ENCODE measurements at regions not wholly inside any gene's neighbourhood (a gene's known extent, or its start where the extent isn't known, plus 50 kb on each side); places are given as distances from the start of the nearest gene placed in this dataset.

DNA sequence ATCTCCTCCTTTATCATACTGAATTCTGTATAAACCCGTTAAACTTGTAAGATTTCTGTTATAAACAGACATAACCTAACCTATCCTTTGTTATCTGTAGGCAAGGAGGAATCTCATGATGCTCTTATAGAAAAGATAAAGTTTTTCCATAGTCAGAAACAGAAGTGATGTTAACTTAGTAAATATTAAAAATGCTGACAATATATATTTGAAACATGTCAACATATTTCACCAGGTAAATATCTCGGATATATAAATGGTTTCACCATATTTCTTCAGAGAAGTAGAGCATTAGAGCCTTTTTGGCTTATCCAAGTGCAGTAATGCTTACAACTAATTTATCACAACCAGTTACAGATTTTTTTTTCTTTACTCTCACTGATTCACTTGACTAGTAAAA, 625.9 kb downstream of the PDHA2 start:
- H3K27me3 Mint-ChIP-seq: no peaks in the 10 kb centered on the region
- DNase-seq: no peak
- peaks cover 0 to 31% (median 8%) of the 10 kb centered on the region in 9 donors for H3K9me3 Mint-ChIP-seq
- no peak for ATAC-seq
- H3K36me3 Mint-ChIP-seq: peaks cover 0 to 4% (median 0%) of the 10 kb centered on the region in 3 donors
- no peaks in the 10 kb centered on the region for H3K4me1 Mint-ChIP-seq
- POLR2A ChIA-PET: no interaction called here
- no peak overlapping the region for H3K4me3 Mint-ChIP-seq
- H3K27ac Mint-ChIP-seq: no peak overlapping the region

DNA sequence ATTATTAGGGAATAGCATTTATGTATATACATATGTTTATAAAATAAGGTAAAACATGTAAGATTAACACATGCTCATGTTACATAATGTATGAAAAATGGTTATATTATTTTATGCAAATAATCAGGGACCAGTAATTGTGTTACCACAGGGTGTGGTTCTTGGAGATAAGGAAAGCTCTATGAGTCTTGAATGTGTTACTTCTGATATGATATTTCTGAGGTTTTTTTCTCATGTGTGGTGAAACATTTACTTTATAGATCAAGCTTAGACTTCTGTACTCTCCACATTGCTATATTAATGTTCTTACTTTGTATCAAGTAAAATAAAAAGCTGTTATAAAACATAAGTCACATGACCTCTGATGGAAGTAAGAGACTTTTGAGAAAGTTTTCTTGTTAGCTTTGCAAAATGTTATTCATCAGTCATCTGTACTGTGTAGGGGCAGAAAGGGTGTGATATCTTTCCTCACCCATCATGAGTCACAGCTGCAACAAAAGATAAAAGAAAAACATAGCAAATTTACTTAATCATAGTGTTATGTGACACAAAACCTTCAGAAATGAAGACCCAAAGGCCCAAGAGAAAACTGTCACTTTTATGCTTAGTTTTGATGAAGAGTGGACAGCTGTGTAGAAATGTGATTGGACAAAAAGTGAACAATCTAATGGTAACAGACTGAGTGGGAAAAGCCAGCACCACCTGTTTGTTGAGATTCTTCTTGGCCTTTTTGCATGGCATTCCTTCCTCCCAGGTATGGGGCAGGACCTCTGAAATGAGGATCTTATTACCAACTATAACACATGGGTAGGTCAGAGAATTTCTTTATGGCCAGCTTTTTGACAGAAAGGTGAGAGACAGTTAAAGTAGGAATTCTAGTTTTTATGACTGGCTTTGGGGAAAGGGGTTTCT, 632.3 kb downstream of the PDHA2 start:
- POLR2A ChIA-PET: no interaction called here
- Mint-ChIP-seq H3K4me1 (no peaks in the 10 kb centered on the region), H3K27me3 (no peaks in the 10 kb centered on the region), H3K4me3 (no peak overlapping the region), H3K9me3 (peaks cover 2 to 19% (median 6%) of the 10 kb centered on the region in 9 donors), H3K36me3 (peaks cover 0 to 4% (median 0%) of the 10 kb centered on the region in 3 donors), H3K27ac (no peak overlapping the region)
- ATAC-seq (no peak), DNase-seq (no peak)

DNA sequence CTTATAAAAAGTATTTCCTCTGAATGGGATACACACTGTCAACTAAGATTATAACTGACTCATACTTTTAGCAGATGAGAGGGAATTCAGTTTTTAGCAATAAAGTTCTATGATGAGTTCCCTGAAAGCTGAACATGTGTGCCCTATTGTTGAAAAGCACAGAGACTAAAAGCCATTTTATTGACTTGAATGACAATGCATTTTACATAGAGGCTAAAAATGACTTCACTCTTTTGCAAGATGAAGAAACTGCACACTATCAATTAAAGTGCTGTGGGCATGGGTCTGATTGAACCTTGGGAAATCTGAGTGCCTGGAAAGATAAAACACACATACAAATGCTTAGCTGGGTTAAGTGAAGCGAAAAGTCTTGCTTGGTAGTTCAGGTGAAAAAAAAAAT, 633.4 kb downstream of the PDHA2 start:
- Mint-ChIP-seq H3K27me3 (no peaks in the 10 kb centered on the region), H3K9me3 (peaks cover 2 to 20% (median 8%) of the 10 kb centered on the region in 9 donors), H3K36me3 (peaks cover 0 to 4% (median 0%) of the 10 kb centered on the region in 3 donors), H3K4me1 (no peaks in the 10 kb centered on the region), H3K4me3 (no peak overlapping the region), H3K27ac (no peak overlapping the region)
- POLR2A ChIA-PET: no interaction called here
- ATAC-seq: no peak
- DNase-seq: no peak

DNA sequence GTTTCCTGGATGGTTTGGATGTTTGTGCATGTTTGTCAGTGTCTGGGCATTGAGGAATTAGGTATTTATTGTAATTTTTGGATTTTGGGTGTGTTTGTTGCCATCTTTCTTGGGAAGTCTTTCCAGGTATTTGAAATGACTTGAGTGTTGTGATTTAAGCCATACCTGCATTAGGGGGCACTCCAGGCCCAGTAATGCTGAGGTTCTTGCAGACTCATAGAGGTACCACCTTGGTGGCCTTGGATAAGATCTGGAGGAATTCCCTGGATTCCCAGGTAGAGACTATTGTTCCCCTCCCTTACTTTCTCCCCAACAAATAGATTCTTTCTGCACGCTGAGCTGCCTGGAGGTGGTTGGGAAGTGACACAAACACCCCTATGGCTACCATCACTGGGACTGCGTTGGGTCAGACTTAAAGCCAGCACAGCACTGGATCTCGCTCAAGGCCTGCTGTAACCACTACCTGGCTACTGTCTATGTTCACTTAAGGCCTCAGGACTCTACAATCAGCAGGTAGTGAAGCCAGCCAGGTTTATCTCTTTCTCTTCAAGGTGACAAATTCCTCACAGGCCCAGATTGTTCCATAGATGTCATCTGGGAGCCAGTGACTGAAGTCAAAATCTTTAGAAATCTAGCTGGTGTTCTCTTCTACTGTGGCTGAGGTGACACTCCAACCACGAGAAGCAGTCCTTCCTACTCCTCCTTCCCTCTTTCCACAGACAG, 643.6 kb downstream of the PDHA2 start:
- Mint-ChIP-seq H3K27me3 (no peaks in the 10 kb centered on the region), H3K4me3 (no peak overlapping the region), H3K27ac (no peak overlapping the region), H3K9me3 (peaks cover 4 to 32% (median 18%) of the 10 kb centered on the region in 9 donors), H3K36me3 (no peaks in the 10 kb centered on the region), H3K4me1 (no peaks in the 10 kb centered on the region)
- POLR2A ChIA-PET: no interaction called here
- DNase-seq (no peak), ATAC-seq (no peak)

DNA sequence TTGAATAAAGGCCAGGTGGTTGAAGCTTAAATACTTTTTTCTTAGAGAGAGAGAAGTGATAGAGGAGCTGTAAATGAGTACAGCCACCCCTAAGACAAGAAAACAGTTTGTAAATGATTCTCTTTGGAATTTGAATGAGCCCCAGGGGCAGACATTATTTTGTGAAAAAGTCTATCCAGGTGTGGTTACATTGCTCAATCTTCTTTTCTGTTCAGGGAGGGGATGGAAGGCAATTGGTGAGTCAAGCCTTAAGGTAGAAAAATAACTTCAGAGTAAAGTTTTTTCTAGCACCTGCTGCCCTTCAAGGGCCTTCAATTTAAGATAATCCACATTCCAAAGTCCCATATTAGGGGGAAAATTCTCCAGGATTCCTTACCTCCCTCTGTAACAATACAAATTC, 646.7 kb downstream of the PDHA2 start:
- no peak overlapping the region for H3K27ac Mint-ChIP-seq
- POLR2A ChIA-PET: no interaction called here
- no peak for ATAC-seq
- no peaks in the 10 kb centered on the region for H3K4me1 Mint-ChIP-seq
- no peaks in the 10 kb centered on the region for H3K27me3 Mint-ChIP-seq
- no peak overlapping the region for H3K4me3 Mint-ChIP-seq
- no peak for DNase-seq
- peaks cover 0 to 31% (median 13%) of the 10 kb centered on the region in 9 donors for H3K9me3 Mint-ChIP-seq
- no peaks in the 10 kb centered on the region for H3K36me3 Mint-ChIP-seq

DNA sequence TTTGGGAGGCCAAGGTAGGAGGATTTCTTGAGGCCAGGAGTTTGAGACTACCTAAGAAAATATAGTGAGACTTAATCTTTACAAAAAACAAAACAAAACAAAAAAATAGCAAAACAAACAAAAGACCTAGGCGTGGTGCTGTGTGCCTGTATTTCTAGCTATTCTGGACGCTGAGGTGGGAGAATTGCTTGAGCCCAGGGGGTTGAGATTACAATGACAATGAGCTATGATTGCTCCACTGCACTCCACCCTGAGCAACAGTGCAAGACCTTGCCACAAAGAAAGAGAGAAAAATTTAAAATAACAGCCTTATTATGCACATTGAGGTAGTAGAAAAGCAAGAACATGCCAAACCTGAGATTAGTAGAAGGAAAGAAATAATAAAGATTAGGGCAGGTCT, 657.7 kb downstream of the PDHA2 start:
- Mint-ChIP-seq H3K4me3 (no peak overlapping the region), H3K4me1 (no peaks in the 10 kb centered on the region), H3K36me3 (peaks cover 0 to 5% (median 0%) of the 10 kb centered on the region in 3 donors), H3K27ac (no peak overlapping the region), H3K27me3 (no peaks in the 10 kb centered on the region), H3K9me3 (peaks cover 0 to 42% (median 10%) of the 10 kb centered on the region in 9 donors)
- ATAC-seq (no peak), DNase-seq (no peak)
- POLR2A ChIA-PET: no interaction called here

DNA sequence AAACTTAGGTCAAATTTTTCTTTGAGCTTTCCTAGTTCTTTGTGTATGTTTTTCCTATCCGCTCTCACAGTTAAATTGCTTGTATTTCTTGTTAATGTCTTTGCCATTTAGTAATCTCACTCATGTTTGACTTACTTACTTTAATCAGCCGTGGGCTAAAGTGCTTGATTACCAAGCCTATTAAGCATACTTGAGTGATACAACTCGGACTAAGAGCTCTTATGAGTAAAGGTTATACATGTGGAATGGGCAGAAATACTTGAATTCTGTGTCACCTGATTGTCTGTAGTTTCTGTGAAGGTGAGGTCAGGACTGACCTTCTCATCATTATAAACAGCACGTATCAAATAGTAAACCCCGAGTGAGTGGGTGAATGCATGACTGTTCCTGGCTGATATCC, 664.5 kb downstream of the PDHA2 start:
- Mint-ChIP-seq H3K27me3 (no peaks in the 10 kb centered on the region), H3K27ac (no peak overlapping the region), H3K36me3 (no peaks in the 10 kb centered on the region), H3K9me3 (peaks cover 0 to 17% (median 5%) of the 10 kb centered on the region in 9 donors), H3K4me3 (no peak overlapping the region), H3K4me1 (no peaks in the 10 kb centered on the region)
- ATAC-seq: no peak
- POLR2A ChIA-PET: no interaction called here
- DNase-seq: no peak

DNA sequence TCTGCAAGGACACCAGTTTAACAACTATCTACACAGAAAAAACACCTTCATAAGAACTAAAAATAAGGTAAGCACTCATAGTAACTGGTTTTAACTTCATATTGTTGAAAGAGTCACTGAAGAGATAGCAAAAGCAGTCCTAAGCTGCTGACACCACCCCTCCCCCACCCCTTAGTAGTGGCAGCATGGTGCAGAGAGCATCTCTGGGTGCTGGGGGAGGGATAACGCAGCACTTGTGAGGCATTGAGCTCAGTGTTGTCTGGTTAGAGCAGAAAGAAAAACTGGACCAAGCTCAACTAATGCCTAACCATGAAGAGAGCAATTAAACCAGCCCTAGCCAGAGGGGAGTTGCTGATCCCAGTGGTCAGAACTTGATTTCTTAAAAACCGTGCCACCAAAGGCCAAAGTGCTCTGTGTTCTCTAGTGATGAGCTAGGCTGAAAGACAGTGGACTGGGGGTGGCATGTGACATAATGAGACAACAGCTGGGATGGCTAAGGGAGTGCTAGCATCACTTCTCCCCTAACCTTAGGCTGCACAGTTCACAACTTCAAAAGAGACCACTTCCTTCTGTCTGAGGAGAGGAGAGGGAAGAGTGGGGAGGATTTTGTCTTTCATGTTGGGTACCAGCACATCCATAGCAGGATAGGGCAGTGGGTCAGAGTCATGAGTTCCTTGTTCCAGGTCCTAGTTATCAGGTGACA, 669.3 kb downstream of the PDHA2 start:
- Mint-ChIP-seq H3K9me3 (peaks cover 0 to 16% (median 5%) of the 10 kb centered on the region in 9 donors), H3K27ac (no peak overlapping the region), H3K4me3 (no peak overlapping the region), H3K36me3 (no peaks in the 10 kb centered on the region), H3K27me3 (no peaks in the 10 kb centered on the region), H3K4me1 (no peaks in the 10 kb centered on the region)
- POLR2A ChIA-PET: no interaction called here
- ATAC-seq (no peak), DNase-seq (no peak)

DNA sequence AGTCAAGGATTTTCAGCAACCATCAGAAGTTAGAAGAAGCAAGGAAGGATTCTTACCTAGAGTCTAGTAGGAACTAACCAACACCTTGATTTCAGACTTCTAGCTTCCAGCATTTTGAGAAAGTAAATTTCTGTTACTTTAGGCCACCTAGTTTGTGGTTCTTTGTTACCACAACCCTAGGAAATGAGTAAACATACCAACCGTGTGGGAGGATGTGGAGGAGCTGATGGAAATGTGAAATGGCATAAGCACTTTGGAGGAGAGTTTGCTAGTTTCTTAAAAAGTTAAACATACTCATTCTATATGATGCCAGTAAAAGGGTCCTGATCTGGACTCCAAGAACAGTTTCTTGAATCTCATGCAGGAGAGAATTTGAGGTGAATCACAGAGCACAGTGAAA, 679.4 kb downstream of the PDHA2 start:
- H3K27me3 Mint-ChIP-seq: no peaks in the 10 kb centered on the region
- ATAC-seq (no peak), DNase-seq (no peak)
- no peaks in the 10 kb centered on the region for H3K36me3 Mint-ChIP-seq
- H3K4me1 Mint-ChIP-seq: no peaks in the 10 kb centered on the region
- H3K4me3 Mint-ChIP-seq: no peak overlapping the region
- H3K27ac Mint-ChIP-seq: no peak overlapping the region
- peaks cover 0 to 25% (median 2%) of the 10 kb centered on the region in 9 donors for H3K9me3 Mint-ChIP-seq
- POLR2A ChIA-PET: no interaction called here

DNA sequence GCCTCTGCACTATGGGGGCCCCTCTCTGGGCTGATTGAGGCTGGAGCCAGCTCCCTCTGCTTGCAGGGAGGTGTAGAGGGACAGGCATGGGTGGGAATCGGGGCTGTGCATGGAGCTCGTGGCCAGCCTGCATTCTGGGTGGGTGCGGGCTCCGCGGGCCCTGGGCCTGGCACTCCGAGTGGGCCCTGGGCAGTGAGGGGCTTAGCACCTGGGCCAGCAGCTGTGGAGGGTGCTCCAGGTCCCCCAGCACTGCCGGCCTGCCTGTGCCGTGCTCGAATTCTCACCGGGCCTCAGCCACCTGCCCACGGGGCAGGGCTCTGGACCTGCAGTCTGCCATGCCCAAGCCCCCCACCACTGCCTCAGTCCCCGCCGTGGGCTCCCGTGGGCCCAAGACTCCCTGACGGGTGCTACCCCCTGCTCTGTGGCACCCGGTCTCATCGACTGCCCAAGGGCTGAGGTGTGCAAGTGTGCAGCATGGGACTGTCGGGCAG, 681.2 kb downstream of the PDHA2 start:
- ATAC-seq (no peak), DNase-seq (peak in 1 of 10 donors; percentile 57)
- H3K4me1 Mint-ChIP-seq: no peaks in the 10 kb centered on the region
- no peak overlapping the region for H3K27ac Mint-ChIP-seq
- POLR2A ChIA-PET: no interaction called here
- H3K4me3 Mint-ChIP-seq: no peak overlapping the region
- H3K9me3 Mint-ChIP-seq: peaks cover 0 to 19% (median 0%) of the 10 kb centered on the region in 9 donors
- no peaks in the 10 kb centered on the region for H3K36me3 Mint-ChIP-seq
- H3K27me3 Mint-ChIP-seq: no peaks in the 10 kb centered on the region

DNA sequence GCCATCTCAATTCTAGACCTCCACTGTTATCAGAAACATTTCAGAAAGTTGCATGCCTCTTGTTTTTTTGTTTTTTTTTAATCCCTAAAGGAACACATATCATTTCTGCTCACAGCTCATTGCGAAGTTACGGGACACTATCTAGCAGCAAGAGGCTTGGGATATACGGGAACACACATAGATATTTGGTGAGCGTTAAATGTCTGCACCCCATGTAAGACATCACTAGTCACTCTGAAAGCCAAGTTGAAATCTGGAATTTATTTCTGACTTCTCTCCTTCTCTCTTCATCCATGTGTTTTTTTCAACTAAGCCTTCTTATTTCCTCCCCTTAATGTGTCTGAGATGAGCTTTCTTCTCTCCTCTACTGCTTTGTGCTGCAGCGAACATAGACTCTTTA, 683.7 kb downstream of the PDHA2 start:
- Mint-ChIP-seq H3K27me3 (no peaks in the 10 kb centered on the region), H3K4me3 (no peak overlapping the region), H3K4me1 (no peaks in the 10 kb centered on the region), H3K27ac (no peak overlapping the region), H3K36me3 (no peaks in the 10 kb centered on the region), H3K9me3 (peaks cover 0 to 15% (median 0%) of the 10 kb centered on the region in 9 donors)
- ATAC-seq (no peak), DNase-seq (no peak)
- POLR2A ChIA-PET: no interaction called here

DNA sequence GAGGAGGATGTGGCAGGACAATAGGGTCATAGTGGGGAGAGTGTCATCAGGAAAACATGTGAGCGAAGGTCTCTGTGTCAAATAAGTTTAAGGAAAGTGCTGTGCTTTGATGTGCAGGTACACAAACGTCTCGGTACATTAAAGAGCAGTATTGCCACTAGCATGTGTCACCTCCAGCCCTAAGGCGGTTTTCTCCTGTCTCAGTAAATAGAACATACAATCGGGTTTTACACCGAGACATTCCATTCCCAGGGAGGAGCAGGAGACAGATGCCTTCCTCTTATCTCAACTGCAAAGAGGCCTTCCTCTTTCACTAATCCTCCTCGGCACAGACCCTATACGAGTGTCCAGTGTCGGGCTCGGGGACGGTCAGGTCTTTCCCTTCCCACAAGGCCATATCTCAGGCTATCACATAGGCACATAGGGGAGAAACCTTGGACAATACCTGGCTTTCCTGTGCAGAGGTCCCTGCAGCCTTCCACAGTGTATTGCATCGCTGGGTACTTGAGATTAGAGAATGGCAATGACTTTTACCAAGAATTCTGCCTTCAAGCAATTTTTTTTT, 684.5 kb downstream of the PDHA2 start:
- POLR2A ChIA-PET: no interaction called here
- Mint-ChIP-seq H3K27me3 (no peaks in the 10 kb centered on the region), H3K27ac (no peak overlapping the region), H3K4me3 (no peak overlapping the region), H3K4me1 (no peaks in the 10 kb centered on the region), H3K36me3 (no peaks in the 10 kb centered on the region), H3K9me3 (peaks cover 0 to 15% (median 0%) of the 10 kb centered on the region in 9 donors)
- ATAC-seq (no peak), DNase-seq (no peak)

DNA sequence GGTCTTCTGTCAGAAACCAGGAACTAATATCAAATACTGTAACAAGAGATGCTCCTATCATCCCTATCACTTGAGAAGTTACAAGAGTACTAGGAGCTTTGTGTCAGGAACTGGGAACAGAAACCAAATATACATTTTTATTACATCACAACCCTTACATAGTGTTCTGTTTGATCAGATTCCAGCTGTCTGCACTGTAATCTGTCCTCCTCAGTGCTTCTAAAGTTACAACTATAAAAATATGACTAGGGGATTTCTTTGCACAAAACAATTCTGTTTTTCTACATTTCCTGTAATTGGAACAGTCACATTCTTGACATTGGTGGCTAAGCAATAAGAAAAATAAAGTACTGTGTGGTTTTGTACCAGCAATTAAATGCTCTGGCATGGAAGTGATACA, 686.0 kb downstream of the PDHA2 start:
- no peaks in the 10 kb centered on the region for H3K27me3 Mint-ChIP-seq
- H3K4me1 Mint-ChIP-seq: no peaks in the 10 kb centered on the region
- H3K4me3 Mint-ChIP-seq: no peak overlapping the region
- POLR2A ChIA-PET: no interaction called here
- ATAC-seq: no peak
- H3K9me3 Mint-ChIP-seq: peaks cover 0 to 19% (median 0%) of the 10 kb centered on the region in 9 donors
- no peak overlapping the region for H3K27ac Mint-ChIP-seq
- DNase-seq: no peak
- H3K36me3 Mint-ChIP-seq: no peaks in the 10 kb centered on the region

Measured in naive thymus-derived CD8-positive, alpha-beta T cell (primary cell).